Activated naive CD8-positive, alpha-beta T cell (primary cell): ENCODE measurements at regions not wholly inside any gene's neighbourhood (a gene's known extent, or its start where the extent isn't known, plus 50 kb on each side); places are given as distances from the start of the nearest gene placed in this dataset.
"Not testable (repeated sequence)": the region's sequence is repeated elsewhere in the genome, so short reads cannot be mapped to it uniquely, and the experiment has no call there.

Experiments
- H3K27ac Mint-ChIP-seq: one replicate; pipeline ENCODE4 v1.8.0; 2021; ENCODE audit warnings: mixed read lengths
- H3K27me3 Mint-ChIP-seq: one replicate; pipeline ENCODE4 v1.8.0; 2021; ENCODE audit warnings: mixed read lengths
- H3K36me3 Mint-ChIP-seq: one replicate; pipeline ENCODE4 v1.8.0; 2021; ENCODE audit warnings: mixed read lengths
- H3K4me1 Mint-ChIP-seq: one replicate; pipeline ENCODE4 v1.8.0; 2021; ENCODE audit warnings: low read depth, mixed read lengths
- H3K4me3 Mint-ChIP-seq: one replicate; pipeline ENCODE4 v1.8.0; 2021; ENCODE audit warnings: mild to moderate bottlenecking, mixed read lengths
- H3K9me3 Mint-ChIP-seq: one replicate; pipeline ENCODE4 v1.8.0; 2021; ENCODE audit warnings: low read depth, mixed read lengths

GRCh38 chr6:27753668-27754407 lies 158.4 kb downstream of the OR2B2 start:
- no peaks in the 10 kb centered on the region for H3K9me3 Mint-ChIP-seq
- H3K4me1 Mint-ChIP-seq: peaks cover 29% of the 10 kb centered on the region
- H3K4me3 Mint-ChIP-seq: peak overlapping the region; percentile 94
- peak overlapping the region; percentile 99 for H3K27ac Mint-ChIP-seq
- no peaks in the 10 kb centered on the region for H3K27me3 Mint-ChIP-seq
- H3K36me3 Mint-ChIP-seq: no peaks in the 10 kb centered on the region

- H3K4me1 Mint-ChIP-seq: peaks cover 23% of the 10 kb centered on the region
- peak overlapping the region; percentile 99 for H3K27ac Mint-ChIP-seq
- no peaks in the 10 kb centered on the region for H3K9me3 Mint-ChIP-seq
- no peaks in the 10 kb centered on the region for H3K27me3 Mint-ChIP-seq
- no peaks in the 10 kb centered on the region for H3K36me3 Mint-ChIP-seq
- H3K4me3 Mint-ChIP-seq: peak overlapping the region; percentile 94
Observed at GRCh38 chr6:27752038-27752885, 159.9 kb downstream of the OR2B2 start.

GRCh38 chr6:27748661-27749060 lies 163.5 kb downstream of the OR2B2 start:
- Mint-ChIP-seq H3K27me3 (peaks cover 9% of the 10 kb centered on the region), H3K9me3 (no peaks in the 10 kb centered on the region)

GRCh38 chr6:27747637-27748036 lies 164.6 kb downstream of the OR2B2 start:
- Mint-ChIP-seq H3K4me1 (peaks cover 9% of the 10 kb centered on the region), H3K4me3 (no peak overlapping the region), H3K9me3 (no peaks in the 10 kb centered on the region), H3K27me3 (peaks cover 16% of the 10 kb centered on the region), H3K27ac (no peak overlapping the region), H3K36me3 (no peaks in the 10 kb centered on the region)

More at GRCh38 chr6:27748661-27749060, 163.5 kb downstream of the OR2B2 start:
- Mint-ChIP-seq H3K27ac (no peak overlapping the region), H3K4me3 (no peak overlapping the region), H3K4me1 (peaks cover 9% of the 10 kb centered on the region), H3K36me3 (no peaks in the 10 kb centered on the region)

GRCh38 chr6:27746860-27747259 lies 165.3 kb downstream of the OR2B2 start:
- H3K27ac Mint-ChIP-seq, H3K36me3 Mint-ChIP-seq, H3K9me3 Mint-ChIP-seq, H3K4me1 Mint-ChIP-seq, H3K4me3 Mint-ChIP-seq: not testable (repeated sequence)
- H3K27me3 Mint-ChIP-seq: peaks cover 20% of the 10 kb centered on the region

- Mint-ChIP-seq H3K27me3 (peaks cover 22% of the 10 kb centered on the region), H3K27ac (no peak overlapping the region), H3K9me3 (no peaks in the 10 kb centered on the region), H3K4me1 (peaks cover 4% of the 10 kb centered on the region), H3K36me3 (no peaks in the 10 kb centered on the region), H3K4me3 (no peak overlapping the region)
Observed at GRCh38 chr6:27743787-27744186, 168.4 kb downstream of the OR2B2 start.

GRCh38 chr6:27742833-27743573 lies 169.2 kb downstream of the OR2B2 start:
- Mint-ChIP-seq H3K4me3 (no peak overlapping the region), H3K36me3 (no peaks in the 10 kb centered on the region), H3K4me1 (peaks cover 5% of the 10 kb centered on the region), H3K27ac (no peak overlapping the region), H3K9me3 (no peaks in the 10 kb centered on the region), H3K27me3 (peaks cover 22% of the 10 kb centered on the region)

GRCh38 chr6:27739902-27740301 lies 172.3 kb downstream of the OR2B2 start:
- not testable (repeated sequence) for H3K36me3 Mint-ChIP-seq, H3K27ac Mint-ChIP-seq, H3K9me3 Mint-ChIP-seq, H3K4me1 Mint-ChIP-seq
- Mint-ChIP-seq H3K27me3 (peaks cover 21% of the 10 kb centered on the region), H3K4me3 (peak overlapping the region; percentile 3)

GRCh38 chr6:27736686-27737085 lies 175.5 kb downstream of the OR2B2 start:
- Mint-ChIP-seq H3K27me3 (peaks cover 10% of the 10 kb centered on the region), H3K4me3 (no peak overlapping the region), H3K9me3 (no peaks in the 10 kb centered on the region), H3K27ac (no peak overlapping the region), H3K36me3 (no peaks in the 10 kb centered on the region), H3K4me1 (peaks cover 5% of the 10 kb centered on the region)

GRCh38 chr6:27728442-27728841 lies 183.8 kb downstream of the OR2B2 start:
- no peak overlapping the region for H3K27ac Mint-ChIP-seq

GRCh38 chr6:27726619-27727023 lies 185.6 kb downstream of the OR2B2 start:
- H3K27me3 Mint-ChIP-seq: peaks cover 33% of the 10 kb centered on the region
- H3K36me3 Mint-ChIP-seq: no peaks in the 10 kb centered on the region
- H3K27ac Mint-ChIP-seq: no peak overlapping the region
- no peaks in the 10 kb centered on the region for H3K9me3 Mint-ChIP-seq
- no peak overlapping the region for H3K4me3 Mint-ChIP-seq
- H3K4me1 Mint-ChIP-seq: no peaks in the 10 kb centered on the region

More at GRCh38 chr6:27728442-27728841, 183.8 kb downstream of the OR2B2 start:
- no peaks in the 10 kb centered on the region for H3K36me3 Mint-ChIP-seq
- no peaks in the 10 kb centered on the region for H3K4me1 Mint-ChIP-seq
- no peaks in the 10 kb centered on the region for H3K9me3 Mint-ChIP-seq
- peaks cover 23% of the 10 kb centered on the region for H3K27me3 Mint-ChIP-seq
- no peak overlapping the region for H3K4me3 Mint-ChIP-seq

GRCh38 chr6:27720607-27721580 lies 191.3 kb downstream of the OR2B2 start:
- Mint-ChIP-seq H3K36me3 (peaks cover 2% of the 10 kb centered on the region), H3K27ac (no peak overlapping the region), H3K9me3 (no peaks in the 10 kb centered on the region), H3K4me1 (peaks cover 15% of the 10 kb centered on the region), H3K4me3 (no peak overlapping the region), H3K27me3 (peaks cover 25% of the 10 kb centered on the region)

- not testable (repeated sequence) for H3K36me3 Mint-ChIP-seq, H3K9me3 Mint-ChIP-seq, H3K4me3 Mint-ChIP-seq, H3K27ac Mint-ChIP-seq
- H3K27me3 Mint-ChIP-seq: peaks cover 25% of the 10 kb centered on the region
- peaks cover 15% of the 10 kb centered on the region for H3K4me1 Mint-ChIP-seq
Observed at GRCh38 chr6:27719039-27719438, 193.2 kb downstream of the OR2B2 start.

- no peaks in the 10 kb centered on the region for H3K27me3 Mint-ChIP-seq
- H3K27ac Mint-ChIP-seq: no peak overlapping the region
- H3K4me3 Mint-ChIP-seq: no peak overlapping the region
- H3K36me3 Mint-ChIP-seq: peaks cover 30% of the 10 kb centered on the region
- no peaks in the 10 kb centered on the region for H3K9me3 Mint-ChIP-seq
- H3K4me1 Mint-ChIP-seq: peaks cover 1% of the 10 kb centered on the region
Observed at GRCh38 chr6:27706431-27706830, 205.8 kb downstream of the OR2B2 start.
